Embryonic facial prominence (tissue), 1 donor: ENCODE measurements at regions not wholly inside any gene's neighbourhood (a gene's known extent, or its start where the extent isn't known, plus 50 kb on each side); places are given as distances from the start of the nearest gene placed in this dataset.
"Not testable (repeated sequence)": the region's sequence is repeated elsewhere in the genome, so short reads cannot be mapped to it uniquely, and the experiment has no call there.

Source experiments
- DNase-seq: peaks from one replicate; pipeline ENCODE4 v3.0.0-alpha.2; 2016; ENCODE audit errors: extremely low spot score

GRCh38 chr12:114192549-114192948, 213.4 kb downstream of the TBX5 start:
- DNase-seq = no peak

- DNase-seq = no peak
Measured at GRCh38 chr12:114192013-114192412, 213.9 kb downstream of the TBX5 start.

GRCh38 chr12:114191581-114191980, 214.4 kb downstream of the TBX5 start:
- DNase-seq = no peak

- no peak for DNase-seq
Measured at GRCh38 chr12:114190971-114191370, 215.0 kb downstream of the TBX5 start.

- no peak for DNase-seq
Measured at GRCh38 chr12:114189266-114189665, 216.7 kb downstream of the TBX5 start.

- DNase-seq = no peak
Measured at GRCh38 chr12:114186241-114187002, 219.5 kb downstream of the TBX5 start.

GRCh38 chr12:114185036-114185435, 218.9 kb upstream of the RBM19 start:
- no peak for DNase-seq

- no peak for DNase-seq
Measured at GRCh38 chr12:114174326-114174725, 208.2 kb upstream of the RBM19 start.

GRCh38 chr12:114172135-114172534, 206.0 kb upstream of the RBM19 start:
- DNase-seq = no peak

GRCh38 chr12:114168061-114168460, 201.9 kb upstream of the RBM19 start:
- no peak for DNase-seq

- no peak for DNase-seq
Measured at GRCh38 chr12:114167431-114167830, 201.3 kb upstream of the RBM19 start.

GRCh38 chr12:114166362-114166761, 200.2 kb upstream of the RBM19 start:
- DNase-seq = no peak

GRCh38 chr12:114165921-114166320, 199.8 kb upstream of the RBM19 start:
- DNase-seq = no peak

GRCh38 chr12:114164351-114164750, 198.2 kb upstream of the RBM19 start:
- no peak for DNase-seq

- DNase-seq = no peak
Measured at GRCh38 chr12:114163771-114164170, 197.6 kb upstream of the RBM19 start.

- DNase-seq = no peak
Measured at GRCh38 chr12:114160445-114160844, 194.3 kb upstream of the RBM19 start.

- DNase-seq = no peak
Measured at GRCh38 chr12:114152890-114153289, 186.8 kb upstream of the RBM19 start.

GRCh38 chr12:114152066-114152465, 185.9 kb upstream of the RBM19 start:
- no peak for DNase-seq

- not testable (repeated sequence) for DNase-seq
Measured at GRCh38 chr12:114150584-114150983, 184.5 kb upstream of the RBM19 start.

GRCh38 chr12:114141921-114142564, 175.9 kb upstream of the RBM19 start:
- DNase-seq = no peak

GRCh38 chr12:114140576-114140975, 174.5 kb upstream of the RBM19 start:
- DNase-seq = no peak

- DNase-seq = peak; percentile 46
Measured at GRCh38 chr12:114136631-114137030, 170.5 kb upstream of the RBM19 start.

GRCh38 chr12:114134922-114135321, 168.8 kb upstream of the RBM19 start:
- DNase-seq = no peak
